Urothelium cell line (cell line): ENCODE measurements at regions not wholly inside any gene's neighbourhood (a gene's known extent, or its start where the extent isn't known, plus 50 kb on each side); places are given as distances from the start of the nearest gene placed in this dataset.
"Not testable (repeated sequence)": the region's sequence is repeated elsewhere in the genome, so short reads cannot be mapped to it uniquely, and the experiment has no call there.

Source experiments
- DNase-seq: peaks from one replicate; pipeline ENCODE4 v3.0.0; 2011; ENCODE audit warnings: low spot score, mixed read lengths
- FAIRE-seq: peaks from 2 replicates; lab custom pipeline; 2011; peaks lifted over from hg19 to GRCh38; lab: Jason Lieb, UNC

DNA sequence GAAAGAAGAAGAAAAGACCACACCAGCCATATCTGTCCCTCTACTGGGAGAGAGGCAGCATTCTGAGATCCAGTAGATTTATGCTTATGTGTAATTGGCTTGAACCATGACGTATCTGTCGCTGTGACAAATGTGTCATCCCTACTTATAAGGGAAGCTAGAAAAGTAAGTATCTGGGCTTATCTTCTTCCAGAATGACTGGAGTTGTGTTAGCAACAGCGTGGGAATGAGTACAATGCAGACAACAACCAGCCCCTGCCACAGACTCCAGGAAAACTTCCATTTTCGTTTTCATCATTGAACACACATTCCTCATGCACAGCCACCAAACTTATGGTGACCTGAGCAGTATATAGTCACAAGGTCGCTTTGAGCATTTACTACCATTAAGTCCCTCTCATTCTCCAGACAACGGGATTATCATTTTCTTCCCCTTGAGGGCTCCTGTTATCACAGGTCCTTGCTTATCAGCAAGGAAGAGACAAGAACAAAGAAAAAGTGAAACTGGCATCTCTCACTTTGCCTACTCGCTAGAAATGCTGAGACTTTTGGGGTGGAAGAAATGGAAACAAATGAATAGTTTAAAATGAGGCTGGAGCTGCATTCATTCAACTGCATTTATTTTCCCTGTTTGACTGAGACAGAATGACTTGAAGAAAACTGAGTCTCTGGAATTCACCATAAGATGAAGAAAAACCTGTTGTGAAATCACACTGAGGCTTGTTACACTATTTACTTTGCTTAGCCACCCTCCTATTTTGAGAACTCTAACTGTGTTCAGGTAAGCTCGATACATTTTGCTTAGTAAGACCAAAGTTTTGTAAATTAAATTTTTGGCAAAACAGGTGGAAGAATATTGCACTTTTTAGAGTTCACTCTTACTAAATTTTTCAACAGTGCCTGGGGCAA is 149.3 kb upstream of the FOXQ1 start:
- no peak for DNase-seq
- FAIRE-seq = no peak

DNA sequence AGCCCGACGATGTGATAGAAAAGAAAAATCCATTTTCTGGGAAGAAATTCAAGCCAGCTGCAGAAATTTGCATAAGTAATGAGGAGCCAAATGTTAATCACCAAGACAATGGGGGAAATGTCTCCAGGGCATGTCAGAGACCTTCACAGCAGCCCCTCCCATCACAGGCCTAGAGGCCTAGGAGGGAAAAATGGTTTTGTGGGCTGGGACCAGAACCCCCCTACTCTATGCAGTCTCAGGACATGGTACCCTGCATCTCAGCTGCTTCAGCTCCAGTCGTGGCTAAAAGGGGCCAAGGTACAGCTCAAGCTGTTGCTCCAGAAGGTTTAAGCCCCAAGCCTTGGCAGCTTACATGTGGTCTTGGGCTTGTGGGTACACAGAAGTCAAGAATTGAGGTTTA is 155.5 kb upstream of the FOXQ1 start:
- not testable (repeated sequence) for DNase-seq, FAIRE-seq

DNA sequence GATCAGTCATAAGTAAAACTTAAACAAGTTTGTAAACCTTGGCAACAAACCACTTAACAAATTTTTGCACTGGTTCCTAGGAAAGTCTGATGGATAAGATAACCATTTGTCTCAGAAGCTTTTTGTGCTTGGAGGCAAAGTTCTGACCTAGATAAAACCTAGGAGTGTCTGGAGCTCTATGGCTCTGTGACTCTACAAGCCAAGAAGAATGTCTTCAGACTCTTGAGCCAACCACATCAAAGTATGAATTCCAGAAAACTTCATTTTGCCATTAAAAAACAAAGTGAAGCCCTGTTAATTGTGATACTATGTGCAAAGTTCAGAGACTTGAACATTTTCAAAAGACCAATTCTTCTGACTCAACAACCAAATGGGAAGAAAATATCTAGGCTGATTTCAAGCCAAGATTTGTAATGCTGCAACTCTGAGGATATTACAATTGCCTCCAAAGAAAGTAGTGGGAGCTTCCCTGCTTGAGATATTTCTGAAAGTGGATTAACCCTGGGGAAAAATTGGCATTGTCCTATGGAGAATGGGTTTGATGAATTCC is 158.1 kb upstream of the FOXQ1 start:
- DNase-seq = no peak
- no peak for FAIRE-seq

DNA sequence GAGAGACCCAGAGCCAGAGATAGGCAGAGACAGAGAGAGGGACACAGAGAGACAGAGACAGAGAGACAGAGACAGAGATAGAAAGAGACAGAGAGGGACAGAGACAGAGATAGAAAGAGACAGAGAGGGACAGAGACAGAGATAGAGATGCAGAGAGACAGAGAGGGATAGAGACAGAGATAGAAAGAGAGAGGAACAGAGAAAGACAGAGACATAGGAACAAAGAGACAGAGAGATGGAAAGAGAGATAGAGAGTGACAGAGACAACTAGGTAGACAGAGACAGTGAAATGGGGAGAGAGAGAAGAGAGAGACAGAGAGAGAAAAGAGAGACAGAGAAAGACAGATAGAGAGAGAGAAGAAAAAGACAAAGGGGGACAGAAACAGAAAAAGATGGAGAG is 165.4 kb upstream of the FOXQ1 start:
- no peak for DNase-seq
- FAIRE-seq = no peak

DNA sequence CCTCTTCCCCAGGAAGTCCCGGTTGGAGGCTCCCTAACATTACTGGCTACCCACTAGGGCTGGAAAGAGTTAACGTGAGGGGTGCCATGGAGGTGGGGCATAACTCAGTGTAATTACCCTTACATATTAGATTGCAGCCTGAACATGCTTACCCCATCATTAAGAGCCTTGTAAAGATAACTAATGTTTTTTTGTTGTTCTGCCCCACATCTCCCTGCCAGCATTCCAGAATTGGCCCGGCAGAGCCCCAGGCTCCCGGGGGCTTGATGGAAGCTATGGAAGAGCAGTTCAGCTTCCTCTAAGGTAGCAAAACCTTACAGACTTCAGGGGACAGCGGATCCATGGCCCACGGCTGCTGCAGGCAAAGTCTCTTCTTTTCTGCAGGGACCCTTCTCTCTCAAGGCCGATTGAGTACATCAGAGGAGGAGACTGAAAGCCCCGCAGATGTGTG is 166.1 kb upstream of the FOXQ1 start:
- FAIRE-seq (no peak), DNase-seq (no peak)

DNA sequence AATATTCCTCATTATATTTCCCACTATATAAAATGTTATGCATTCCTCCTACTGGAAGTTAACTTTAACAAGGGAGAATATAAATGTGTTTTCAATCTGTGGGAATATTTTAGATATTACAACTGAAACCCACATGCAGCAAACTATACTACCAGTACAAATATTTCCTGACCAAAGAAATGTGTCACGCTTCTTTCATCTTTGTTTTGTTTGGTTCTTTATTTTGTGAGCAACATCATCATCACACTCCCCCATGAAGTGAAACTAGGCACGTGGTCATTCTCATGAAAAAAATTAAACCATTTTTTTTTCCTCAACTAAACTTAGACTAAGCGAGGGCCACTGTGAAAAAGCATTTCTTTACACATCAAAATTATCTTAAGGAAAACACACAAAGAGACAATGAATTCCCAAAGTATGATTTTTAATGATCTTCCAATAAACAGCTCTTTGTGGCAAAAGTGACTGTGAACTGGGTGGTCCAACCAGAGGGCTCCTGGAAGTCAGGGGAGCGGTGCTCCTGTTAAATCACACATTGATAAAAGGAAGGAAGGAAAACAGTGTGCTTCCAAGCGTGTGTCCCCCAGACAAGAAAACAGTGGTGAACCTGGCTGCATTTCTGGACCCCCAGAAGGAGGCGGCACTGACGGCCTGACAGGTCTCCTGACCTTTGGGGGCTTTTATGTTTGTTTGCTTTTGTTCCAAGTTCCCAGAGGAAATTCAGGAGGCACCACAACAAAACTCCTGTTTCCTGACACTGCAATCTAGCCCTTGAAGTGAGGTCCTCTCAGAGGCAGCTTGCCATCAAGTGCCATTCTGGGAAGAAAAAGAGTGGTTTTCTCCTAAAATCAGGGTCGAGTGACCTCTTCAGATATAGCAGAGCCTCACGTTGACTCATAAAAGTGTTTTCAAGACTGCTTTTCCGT is 166.8 kb upstream of the FOXQ1 start:
- FAIRE-seq (no peak), DNase-seq (no peak)

DNA sequence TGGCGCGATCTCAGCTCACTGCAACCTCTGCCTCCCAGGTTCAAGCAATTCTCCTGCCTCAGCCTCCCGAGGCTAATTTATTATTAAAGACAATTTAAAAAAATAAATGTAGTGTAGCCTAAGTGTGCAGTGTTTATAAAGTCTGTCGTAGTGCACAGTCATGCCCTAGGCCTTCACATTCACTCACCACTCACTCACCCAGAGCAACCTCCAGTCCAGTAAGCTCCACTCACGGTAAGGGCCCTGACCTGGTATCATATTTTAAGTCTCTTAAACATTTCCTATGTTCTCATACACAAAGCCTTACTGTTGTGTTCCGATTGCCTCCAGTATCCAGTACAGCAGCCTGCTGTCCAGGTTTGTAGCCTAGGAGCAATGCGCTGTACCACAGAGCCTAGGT is 168.2 kb upstream of the FOXQ1 start:
- FAIRE-seq (no peak), DNase-seq (no peak)

DNA sequence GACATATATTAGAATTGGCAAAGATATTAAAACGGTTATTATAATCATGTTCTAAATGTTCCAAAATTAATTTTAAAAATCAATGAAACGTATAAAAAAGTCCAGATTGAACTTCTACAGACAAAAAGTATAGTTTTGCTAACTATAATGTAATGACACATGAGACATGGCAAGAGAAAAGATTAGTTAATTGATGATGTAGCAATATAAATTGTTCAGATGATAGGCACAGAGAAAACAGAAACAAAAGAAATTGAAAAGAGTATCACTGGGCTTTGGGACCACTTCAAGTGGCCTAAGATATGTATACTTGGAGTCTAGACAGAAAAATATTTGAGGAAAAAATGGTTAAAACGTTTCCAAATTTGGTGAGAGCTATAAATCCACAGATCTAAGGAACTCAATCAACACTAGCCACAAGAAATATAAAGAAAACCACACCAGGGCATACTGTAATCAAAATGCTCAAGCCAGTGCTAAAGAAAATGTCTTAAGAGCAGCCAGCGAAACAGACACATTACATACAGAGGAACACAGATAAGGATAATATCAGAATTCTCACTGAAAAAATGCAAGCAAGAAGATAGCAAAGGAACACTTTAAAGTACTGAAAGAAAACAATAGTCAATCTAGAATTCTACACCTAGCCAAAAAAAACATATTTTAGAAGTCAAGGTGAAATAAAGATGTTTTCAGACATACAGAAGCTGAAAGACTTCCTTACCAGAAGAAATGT is 172.6 kb upstream of the FOXQ1 start:
- DNase-seq (no peak), FAIRE-seq (no peak)

DNA sequence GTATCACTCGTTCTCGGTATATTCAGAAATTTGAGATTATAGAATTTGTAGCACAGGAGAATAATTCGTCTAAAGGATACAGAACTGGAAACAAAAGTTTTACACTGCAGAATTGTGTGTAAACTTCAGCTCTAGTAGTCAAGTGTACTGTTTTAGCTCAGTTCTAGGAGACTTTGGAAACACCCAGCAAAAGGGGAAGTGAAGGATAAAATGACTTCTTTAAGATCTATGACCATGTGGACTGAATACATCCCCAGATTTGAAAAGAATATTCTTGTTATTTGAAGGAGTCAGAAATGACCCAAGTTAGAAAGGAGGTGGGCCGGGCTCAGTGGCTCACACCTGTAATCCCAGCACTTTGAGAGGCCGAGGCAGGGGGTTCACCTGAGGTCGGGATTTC is 174.0 kb upstream of the FOXQ1 start:
- no peak for FAIRE-seq

DNA sequence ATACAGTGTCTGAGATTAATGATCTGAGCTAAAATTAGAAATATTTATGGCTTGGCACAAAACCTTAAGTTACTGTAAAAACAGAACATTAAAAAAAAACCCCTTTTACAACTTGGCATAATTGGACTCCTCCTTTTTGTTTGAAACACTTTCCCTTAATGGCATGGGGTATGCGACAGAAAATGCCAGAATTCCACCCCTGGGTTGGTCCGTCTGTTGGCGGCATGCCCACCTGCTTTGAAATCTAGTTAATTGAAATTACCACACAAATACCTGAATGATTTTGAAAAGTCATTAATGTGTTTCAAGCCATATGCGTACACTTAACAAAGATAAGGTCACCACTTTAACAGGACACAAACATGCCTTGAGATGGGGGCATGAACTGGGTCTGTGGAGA is 175.1 kb upstream of the FOXQ1 start:
- DNase-seq (no peak), FAIRE-seq (no peak)

More for the DNA sequence above, 174.0 kb upstream of the FOXQ1 start:
- no peak for DNase-seq

DNA sequence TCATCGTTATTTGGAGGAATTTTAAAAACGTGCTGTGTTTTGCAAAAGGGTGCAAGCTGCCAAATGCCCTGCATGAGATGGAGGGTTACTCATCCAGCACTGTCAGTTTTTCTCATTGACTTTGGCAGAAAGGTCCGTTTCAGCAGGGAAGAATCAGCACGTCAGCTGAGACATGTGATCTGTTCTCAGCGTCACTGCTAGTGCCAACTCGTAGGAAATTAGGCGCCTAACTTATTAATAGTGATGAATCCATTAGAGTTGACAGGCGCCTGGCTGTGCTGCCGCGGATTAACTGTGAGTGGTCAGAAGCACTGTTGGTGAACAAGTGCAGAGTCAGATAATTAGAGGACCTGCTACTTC is 175.5 kb upstream of the FOXQ1 start:
- FAIRE-seq (no peak), DNase-seq (no peak)

DNA sequence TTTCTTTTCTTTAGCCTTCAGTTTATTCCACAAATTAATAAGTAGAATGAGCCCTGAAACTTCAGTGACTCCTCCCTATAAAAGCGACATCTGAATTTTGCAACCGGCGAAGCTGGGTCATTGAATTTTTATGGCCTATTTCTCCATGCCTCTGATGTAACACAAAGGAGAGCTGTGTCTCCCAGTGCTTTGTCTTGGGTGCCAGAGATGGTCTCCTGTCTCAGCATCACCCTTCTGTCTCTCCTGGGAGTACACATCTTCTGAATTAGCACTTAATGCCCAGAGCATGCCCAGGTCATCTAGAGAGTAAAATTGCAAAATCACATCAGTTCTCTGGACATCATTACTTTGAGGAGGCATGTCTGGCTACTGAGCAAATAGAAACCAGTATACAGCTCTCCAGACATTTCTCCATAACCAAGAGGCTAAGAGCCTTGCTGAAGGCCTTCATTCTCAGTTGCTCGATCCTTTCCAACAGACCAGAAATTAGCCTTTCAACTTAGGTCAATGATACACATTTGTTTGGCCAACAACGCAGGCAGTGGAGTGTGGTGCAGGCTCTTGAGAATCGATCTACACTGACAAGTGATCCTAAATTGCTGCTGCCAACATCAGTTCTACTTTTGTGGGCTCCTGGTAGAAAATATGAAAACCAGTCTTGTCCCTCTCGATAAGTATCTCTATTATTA is 176.0 kb upstream of the FOXQ1 start:
- FAIRE-seq (no peak), DNase-seq (no peak)

DNA sequence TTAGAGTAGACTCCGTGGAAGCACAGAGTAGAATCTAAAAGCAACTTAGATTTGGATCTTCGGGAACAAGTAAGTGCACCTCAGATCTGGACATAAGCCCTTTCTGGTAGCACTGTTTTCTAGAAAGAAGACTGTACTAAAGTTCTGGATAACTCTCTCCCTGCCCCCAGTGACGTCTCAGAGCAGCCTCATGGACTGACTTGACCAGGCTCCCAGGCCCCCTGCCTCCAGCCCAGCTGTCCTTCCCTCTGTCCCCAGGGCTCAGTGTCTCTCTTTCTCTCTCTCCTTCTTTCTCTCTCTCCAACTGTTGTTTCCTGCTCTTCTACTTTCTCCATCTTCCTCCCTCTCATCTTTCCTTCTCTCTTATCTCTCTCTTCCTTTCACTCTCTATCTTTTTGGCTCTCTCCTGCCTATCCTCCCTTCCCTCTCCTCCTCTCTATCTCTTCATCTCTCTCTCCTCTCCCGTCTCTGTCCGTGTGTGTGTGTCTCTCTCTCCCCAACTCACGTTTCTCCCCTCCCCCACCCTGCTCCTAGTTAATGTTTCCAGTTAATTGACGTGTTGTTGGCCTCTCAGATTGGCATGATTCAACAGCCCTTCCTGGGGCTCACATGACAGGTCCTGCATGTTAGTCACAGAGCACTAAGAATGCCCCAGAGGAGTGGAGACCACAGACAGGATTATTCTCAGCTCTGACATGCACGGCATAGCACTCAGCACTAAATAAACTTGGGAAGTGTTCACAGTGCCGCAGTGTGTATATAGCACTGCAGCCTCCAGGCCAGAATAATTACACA is 180.4 kb upstream of the FOXQ1 start:
- FAIRE-seq (no peak), DNase-seq (peak; percentile 44)

DNA sequence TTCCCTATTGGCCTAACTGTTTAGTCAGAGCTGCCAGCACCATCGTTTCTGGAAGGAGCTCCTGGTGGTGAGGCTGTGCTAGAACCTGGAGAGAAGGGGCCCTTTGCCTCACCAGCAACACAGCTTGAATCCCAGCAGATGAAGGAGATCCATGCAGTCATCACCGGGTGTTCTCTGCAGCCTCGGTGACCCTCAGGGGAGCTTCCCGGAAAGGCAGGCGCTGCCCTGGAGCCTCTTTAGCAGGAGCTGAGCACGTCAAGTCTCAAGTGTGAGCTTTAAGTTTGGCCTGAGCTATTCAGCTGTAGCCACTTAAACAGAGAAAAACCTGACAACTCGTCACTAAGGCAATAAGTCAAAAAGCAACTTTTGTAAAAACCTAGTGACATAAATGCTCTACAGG is 181.2 kb upstream of the FOXQ1 start:
- no peak for FAIRE-seq

DNA sequence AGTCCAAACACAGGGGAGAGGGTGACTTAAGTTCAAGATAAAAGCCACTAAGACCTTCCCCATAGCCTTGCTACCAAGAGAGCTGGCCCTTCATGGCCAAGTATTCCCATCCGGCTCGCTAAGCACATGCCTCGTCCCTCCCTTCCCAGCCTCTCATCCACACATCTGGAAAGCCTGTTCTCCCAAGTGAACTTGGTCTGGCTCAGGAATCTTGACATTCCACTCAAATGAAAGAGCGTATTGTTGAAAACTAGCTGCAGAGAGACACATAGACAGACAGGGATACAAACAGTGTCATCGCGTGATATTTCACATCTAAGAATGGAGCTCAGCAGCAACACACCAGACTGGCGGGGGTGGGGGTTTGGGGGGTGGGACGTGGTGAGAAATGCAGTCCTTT is 182.8 kb upstream of the FOXQ1 start:
- FAIRE-seq = no peak
- peak; percentile 17 for DNase-seq

More for the DNA sequence above, 181.2 kb upstream of the FOXQ1 start:
- no peak for DNase-seq

DNA sequence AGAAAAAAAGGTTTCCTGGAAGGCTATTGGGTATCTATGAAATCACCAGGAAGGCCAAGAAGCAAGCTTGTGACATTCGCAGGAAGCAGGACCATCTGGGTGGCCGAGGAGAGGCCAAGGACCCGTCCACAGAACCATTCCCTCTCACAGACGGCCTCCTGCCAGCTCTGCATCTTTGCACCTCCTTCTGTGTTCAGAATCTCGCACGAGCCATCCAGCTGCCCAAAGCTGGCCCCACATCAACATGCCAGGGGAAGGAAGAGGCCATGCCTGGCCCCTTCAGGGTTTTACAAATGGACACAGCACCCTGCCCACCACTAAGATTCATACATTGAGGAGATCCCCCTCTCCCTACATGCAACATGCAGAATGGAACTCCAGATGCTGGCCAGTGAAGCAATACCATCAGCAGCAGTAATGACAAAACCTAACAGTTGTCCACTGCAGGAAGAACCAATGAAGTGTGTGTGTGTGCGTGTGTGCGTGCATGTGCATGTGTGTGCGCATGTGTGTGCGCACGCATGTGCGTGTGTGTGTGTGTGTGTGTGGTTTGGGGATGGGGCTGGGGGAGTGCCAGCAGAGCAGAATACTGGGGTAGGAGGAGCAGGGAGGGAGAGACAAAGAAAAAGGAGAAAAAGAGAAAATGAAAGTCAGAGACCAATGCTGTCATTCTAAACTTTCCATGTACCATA is 184.2 kb upstream of the FOXQ1 start:
- FAIRE-seq = no peak
- no peak for DNase-seq

DNA sequence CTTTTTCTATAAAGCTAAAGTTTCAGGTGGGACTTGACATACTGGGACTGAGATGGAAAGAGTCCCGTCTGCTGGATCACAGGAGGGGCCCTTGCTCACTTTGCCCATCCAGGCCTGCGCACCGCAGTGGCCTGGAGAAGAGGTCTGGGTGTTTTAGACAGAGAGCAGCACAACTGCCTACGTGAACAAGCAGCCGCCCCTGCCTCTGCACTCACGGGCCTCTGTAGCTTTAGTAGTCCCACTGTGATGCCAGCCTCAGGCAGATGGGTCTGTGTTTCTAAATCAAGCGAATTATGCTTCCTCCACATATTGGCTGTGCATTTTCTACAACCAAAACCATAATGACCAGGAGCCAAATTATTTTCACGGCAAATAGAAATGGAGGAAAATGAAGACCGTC is 184.8 kb upstream of the FOXQ1 start:
- no peak for FAIRE-seq
- no peak for DNase-seq

DNA sequence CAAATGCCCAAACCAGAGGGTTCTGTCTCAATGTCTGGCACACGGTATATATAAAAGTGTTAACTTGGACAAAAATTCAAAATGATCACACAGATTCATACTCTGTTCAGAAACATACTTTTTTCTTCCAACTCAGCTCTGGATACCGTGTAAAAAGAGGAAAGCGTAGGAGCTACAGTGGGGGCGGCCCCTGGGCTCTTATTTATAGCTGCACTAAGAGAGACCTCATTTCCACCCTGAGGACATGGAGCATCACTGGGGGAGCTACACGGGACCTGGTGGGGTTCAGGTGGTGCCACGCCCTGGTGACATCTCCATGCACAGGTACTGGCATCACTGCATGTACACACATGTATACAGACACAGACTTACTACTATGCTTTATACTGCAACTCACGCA is 185.9 kb upstream of the FOXQ1 start:
- DNase-seq (no peak), FAIRE-seq (no peak)

DNA sequence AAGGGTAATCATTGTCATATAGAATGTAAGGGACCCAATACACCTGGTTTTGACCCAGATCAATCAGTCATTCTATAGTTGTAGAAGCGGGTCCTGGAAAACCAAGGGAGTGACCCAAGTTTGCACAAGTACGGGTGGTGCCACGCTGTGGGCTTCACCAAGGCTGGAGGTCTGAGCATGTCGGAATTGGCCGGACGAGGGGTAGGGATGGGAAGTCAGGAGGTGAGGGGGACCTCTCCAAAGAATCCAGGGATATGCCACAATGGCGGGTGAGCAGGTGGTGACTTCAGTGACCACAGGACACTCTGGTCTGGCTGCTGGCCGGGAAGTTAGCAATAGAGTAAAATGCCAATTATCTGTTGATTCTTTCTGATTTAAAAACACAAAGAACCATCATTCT is 186.6 kb upstream of the FOXQ1 start:
- FAIRE-seq (no peak), DNase-seq (no peak)
